ENCODE measurements at regions not wholly inside any gene's neighbourhood (a gene's known extent, or its start where the extent isn't known, plus 50 kb on each side); places are given as distances from the start of the nearest gene placed in this dataset.
A peak's percentile ranks its signal among the peaks of the same experiment; 100 is the strongest.
"Not testable (repeated sequence)": the region's sequence is repeated elsewhere in the genome, so short reads cannot be mapped to it uniquely, and the experiment has no call there.

GRCh38 chrX:3837958-3838643, 124.7 kb upstream of the PRKX start:
- not testable (repeated sequence) for DNase-seq (ENCODE audit: low read depth)

GRCh38 chrX:3837211-3837610, 123.8 kb upstream of the PRKX start:
- DNase-seq (ENCODE audit: low read depth): not testable (repeated sequence)

- not testable (repeated sequence) for DNase-seq (ENCODE audit: low read depth)
These were observed 120.5 kb upstream of the PRKX start for GRCh38 chrX:3833761-3834542.

- not testable (repeated sequence) for DNase-seq (ENCODE audit: low read depth)
These were observed 116.6 kb upstream of the PRKX start for GRCh38 chrX:3830020-3830419.

- not testable (repeated sequence) for DNase-seq (ENCODE audit: low read depth)
These were observed 115.6 kb upstream of the PRKX start for GRCh38 chrX:3829041-3829531.

- not testable (repeated sequence) for DNase-seq (ENCODE audit: low read depth)
These were observed 115.1 kb upstream of the PRKX start for GRCh38 chrX:3828378-3829040.

- not testable (repeated sequence) for DNase-seq (ENCODE audit: low read depth)
These were observed 110.6 kb upstream of the PRKX start for GRCh38 chrX:3824008-3824407.

GRCh38 chrX:3820167-3820566, 106.7 kb upstream of the PRKX start:
- DNase-seq (ENCODE audit: low read depth): peak; percentile 14

- DNase-seq (ENCODE audit: low read depth): not testable (repeated sequence)
These were observed 104.0 kb upstream of the PRKX start for GRCh38 chrX:3817480-3817879.

- peak; percentile 31 for DNase-seq (ENCODE audit: low read depth)
These were observed 102.6 kb upstream of the PRKX start for GRCh38 chrX:3815896-3816664.

- peak; percentile 42 for DNase-seq (ENCODE audit: low read depth)
These were observed 98.2 kb upstream of the PRKX start for GRCh38 chrX:3811331-3812311.

GRCh38 chrX:3807906-3808305, 94.5 kb upstream of the PRKX start:
- DNase-seq (ENCODE audit: low read depth): no peak

- DNase-seq (ENCODE audit: low read depth): no peak
These were observed 93.2 kb upstream of the PRKX start for GRCh38 chrX:3806630-3807029.

- no peak for DNase-seq (ENCODE audit: low read depth)
These were observed 90.3 kb upstream of the PRKX start for GRCh38 chrX:3803713-3804112.

- no peak for DNase-seq (ENCODE audit: low read depth)
These were observed 89.9 kb upstream of the PRKX start for GRCh38 chrX:3803305-3803704.

- DNase-seq (ENCODE audit: low read depth): not testable (repeated sequence)
These were observed 82.0 kb upstream of the PRKX start for GRCh38 chrX:3795411-3795810.

- no peak for DNase-seq (ENCODE audit: low read depth)
These were observed 78.0 kb upstream of the PRKX start for GRCh38 chrX:3791449-3791848.

- no peak for DNase-seq (ENCODE audit: low read depth)
These were observed 75.2 kb upstream of the PRKX start for GRCh38 chrX:3788494-3789233.

- no peak for DNase-seq (ENCODE audit: low read depth)
These were observed 74.4 kb upstream of the PRKX start for GRCh38 chrX:3787856-3788255.

- DNase-seq (ENCODE audit: low read depth): not testable (repeated sequence)
These were observed 72.4 kb upstream of the PRKX start for GRCh38 chrX:3785822-3786221.
